Thyroid gland (tissue), 4 donors: ENCODE measurements at regions not wholly inside any gene's neighbourhood (a gene's known extent, or its start where the extent isn't known, plus 50 kb on each side); places are given as distances from the start of the nearest gene placed in this dataset.

Experiments
- POLR2A ChIP-seq, 2 donors: fragments of 450-650 bp; IDR thresholded peaks; one replicate each; pipeline ENCODE4 v1.6.1; 2017; ENCODE audit warnings: antibody characterized with exemption in 2 of 2, mild to moderate bottlenecking in 2 of 2, moderate library complexity in 1 of 2
- TF ChIP-seq, protein P1 (sequence below), 6 experiments: fragments of 200-600 bp in 3 of 6; fragments of 450-650 bp in 3 of 6; sonication (generic) in 3 of 6; IDR thresholded peaks; one replicate each; pipeline ENCODE4 v1.5.1; 2016 to 2019; ENCODE audit warnings: antibody characterized with exemption in 6 of 6, mild to moderate bottlenecking in 2 of 6, inconsistent platforms in 1 of 6, moderate library complexity in 1 of 6

DNA sequence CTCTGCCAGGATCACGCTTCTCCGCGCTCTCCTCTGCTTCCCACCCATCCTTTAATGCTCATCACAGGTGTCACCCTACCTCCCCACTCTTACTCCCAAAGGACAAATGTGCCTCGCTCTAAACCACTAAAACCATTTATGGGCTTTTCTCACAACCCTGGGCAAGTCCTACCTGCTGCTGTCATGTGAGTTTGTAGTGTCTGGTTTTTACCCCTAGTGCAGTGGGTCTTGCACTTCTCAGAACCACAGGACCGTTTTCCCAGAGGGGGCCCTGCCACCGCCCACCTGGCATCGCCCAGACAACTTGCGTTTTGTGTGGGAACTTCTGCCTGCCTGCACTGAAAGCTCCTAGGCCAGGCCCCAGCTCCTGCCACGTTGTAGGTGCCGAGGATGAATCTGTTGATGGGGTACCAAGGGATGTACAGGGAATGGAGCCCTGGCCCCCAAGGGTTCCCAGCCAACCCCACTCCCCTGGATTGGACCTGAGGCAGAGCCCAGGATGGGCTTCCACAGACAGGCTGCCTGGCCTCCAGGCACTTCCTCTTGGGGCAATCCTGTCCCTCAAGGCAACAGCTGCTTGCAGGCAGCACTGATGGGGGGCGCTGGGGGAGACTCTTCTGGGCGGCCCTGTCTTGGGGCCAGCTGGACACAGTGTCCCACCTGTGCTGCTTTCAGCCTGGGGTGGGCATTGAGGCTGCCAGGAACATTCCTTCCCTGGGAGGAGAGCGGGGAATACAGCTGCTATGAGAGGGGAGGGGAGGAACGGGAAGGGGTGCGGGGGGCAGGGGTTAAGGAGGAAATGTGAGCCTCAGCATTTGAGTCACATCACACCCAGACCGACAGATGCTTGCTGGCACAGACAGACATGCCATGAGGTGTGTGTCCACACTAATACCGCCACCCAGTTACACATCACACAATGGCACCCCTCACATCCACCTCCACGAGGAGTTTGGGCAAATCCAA, 176.3 kb downstream of the ZFP36L2 start:
- TF ChIP-seq, protein P1, sequence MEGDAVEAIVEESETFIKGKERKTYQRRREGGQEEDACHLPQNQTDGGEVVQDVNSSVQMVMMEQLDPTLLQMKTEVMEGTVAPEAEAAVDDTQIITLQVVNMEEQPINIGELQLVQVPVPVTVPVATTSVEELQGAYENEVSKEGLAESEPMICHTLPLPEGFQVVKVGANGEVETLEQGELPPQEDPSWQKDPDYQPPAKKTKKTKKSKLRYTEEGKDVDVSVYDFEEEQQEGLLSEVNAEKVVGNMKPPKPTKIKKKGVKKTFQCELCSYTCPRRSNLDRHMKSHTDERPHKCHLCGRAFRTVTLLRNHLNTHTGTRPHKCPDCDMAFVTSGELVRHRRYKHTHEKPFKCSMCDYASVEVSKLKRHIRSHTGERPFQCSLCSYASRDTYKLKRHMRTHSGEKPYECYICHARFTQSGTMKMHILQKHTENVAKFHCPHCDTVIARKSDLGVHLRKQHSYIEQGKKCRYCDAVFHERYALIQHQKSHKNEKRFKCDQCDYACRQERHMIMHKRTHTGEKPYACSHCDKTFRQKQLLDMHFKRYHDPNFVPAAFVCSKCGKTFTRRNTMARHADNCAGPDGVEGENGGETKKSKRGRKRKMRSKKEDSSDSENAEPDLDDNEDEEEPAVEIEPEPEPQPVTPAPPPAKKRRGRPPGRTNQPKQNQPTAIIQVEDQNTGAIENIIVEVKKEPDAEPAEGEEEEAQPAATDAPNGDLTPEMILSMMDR (IDR thresholded peaks at IDR 0.05) = no peak
- no peak for TF ChIP-seq POLR2A (IDR thresholded peaks at IDR 0.05)
